ENCODE measurements at regions not wholly inside any gene's neighbourhood (a gene's known extent, or its start where the extent isn't known, plus 50 kb on each side); places are given as distances from the start of the nearest gene placed in this dataset.

GRCh38 chr2:20532634-20533437 lies 86.0 kb downstream of the RHOB start:
- DNase-seq: peak in 1 of 7 donors; percentile 61
- H3K27me3 ChIP-seq: no peaks in the 10 kb centered on the region
- no peak for TF ChIP-seq POLR2A (IDR thresholded peaks at IDR 0.05)
- no peak for TF ChIP-seq CTCF (IDR thresholded peaks at IDR 0.05)
- H3K27ac ChIP-seq: peak overlapping the region in 1 of 5 donors; percentile 12
- no peaks in the 10 kb centered on the region for H3K36me3 ChIP-seq (replicated peaks in 1 of 2)
- no peaks in the 10 kb centered on the region for H3K9me3 ChIP-seq (replicated peaks in 1 of 3)
- intact Hi-C loops (cut with DNase I): no loop called here
- WGBS, 4 donors: 80 to 82% (median 81%) methylated on average over 11 to 17 of the region's 17 CpGs
- H3K4me1 ChIP-seq (replicated peaks in 1 of 2): no peaks in the 10 kb centered on the region
- no peak overlapping the region for H3K4me3 ChIP-seq

- no peaks in the 10 kb centered on the region for H3K27me3 ChIP-seq
- 80 to 94% (median 91%) methylated on average over 1 to 10 of the region's 10 CpGs for WGBS, 4 donors
- intact Hi-C loops (cut with DNase I): no loop called here
- H3K27ac ChIP-seq: peak overlapping the region in 2 of 5 donors; percentile 6 to 16
- DNase-seq: peak in 1 of 7 donors; percentile 10
- no peaks in the 10 kb centered on the region for H3K4me1 ChIP-seq (replicated peaks in 1 of 2)
- no peak overlapping the region for H3K4me3 ChIP-seq
- H3K36me3 ChIP-seq (replicated peaks in 1 of 2): no peaks in the 10 kb centered on the region
- H3K9me3 ChIP-seq (replicated peaks in 1 of 3): no peaks in the 10 kb centered on the region
- TF ChIP-seq CTCF (IDR thresholded peaks at IDR 0.05) (no peak), POLR2A (IDR thresholded peaks at IDR 0.05) (no peak)
Measured at GRCh38 chr2:20533993-20534622, 87.2 kb downstream of the RHOB start.

GRCh38 chr2:20534913-20535801 lies 88.3 kb downstream of the RHOB start:
- DNase-seq: peak in 6 of 7 donors; percentile 55 to 80 (median 65)

More at GRCh38 chr2:20534913-20535801, 88.3 kb downstream of the RHOB start:
- Histone ChIP-seq H3K27me3 (no peaks in the 10 kb centered on the region), H3K9me3 (replicated peaks in 1 of 3) (no peaks in the 10 kb centered on the region), H3K4me3 (no peak overlapping the region), H3K27ac (peak overlapping the region in 1 of 5 donors; percentile 5), H3K4me1 (replicated peaks in 1 of 2) (no peaks in the 10 kb centered on the region), H3K36me3 (replicated peaks in 1 of 2) (no peaks in the 10 kb centered on the region)
- intact Hi-C loops (cut with DNase I): no loop called here
- TF ChIP-seq POLR2A (IDR thresholded peaks at IDR 0.05): no peak
- TF ChIP-seq CTCF (IDR thresholded peaks at IDR 0.05): no peak
- WGBS, 4 donors: 62 to 79% (median 72%) methylated on average over 17 to 19 of the region's 19 CpGs

All from adrenal gland (tissue), 9 donors.